DOHH2 (cell line): ENCODE measurements at regions not wholly inside any gene's neighbourhood (a gene's known extent, or its start where the extent isn't known, plus 50 kb on each side); places are given as distances from the start of the nearest gene placed in this dataset.

Source experiments
- CTCF ChIP-seq: fragments of 200-600 bp; sonication (generic); IDR thresholded peaks from one replicate; pipeline ENCODE4 v1.5.1; 2014; ENCODE audit warnings: antibody characterized with exemption, mild to moderate bottlenecking, low read depth, low read length; ENCODE audit not compliant: poor library complexity, severe bottlenecking
- EZH2phosphoT487 ChIP-seq: fragments of 200-600 bp; sonication (generic); IDR thresholded peaks from 2 replicates; pipeline ENCODE4 v1.6.1; 2017; ENCODE audit warnings: borderline replicate concordance, mild to moderate bottlenecking, antibody characterized with exemption, low read length, moderate library complexity, mixed read lengths

- TF ChIP-seq CTCF: no peak
- no peak for TF ChIP-seq EZH2phosphoT487
Measured at GRCh38 chr22:27142286-27142685, 484.9 kb downstream of the MIAT start.
